ENCODE measurements at regions not wholly inside any gene's neighbourhood (a gene's known extent, or its start where the extent isn't known, plus 50 kb on each side); places are given as distances from the start of the nearest gene placed in this dataset.

- Histone ChIP-seq H3K27ac (no peak overlapping the region), H3K9me3 (no peaks in the 10 kb centered on the region), H3K4me3 (no peak overlapping the region), H3K27me3 (no peaks in the 10 kb centered on the region), H3K36me3 (no peaks in the 10 kb centered on the region), H3K4me1 (peaks cover 0 to 11% (median 0%) of the 10 kb centered on the region in 4 donors)
- no peak for DNase-seq
- TF ChIP-seq POLR2A (IDR thresholded peaks at IDR 0.05), result no peak
- no peak for TF ChIP-seq POLR2AphosphoS5 (IDR thresholded peaks at IDR 0.05)
- TF ChIP-seq EP300 (IDR thresholded peaks at IDR 0.05; ENCODE audit: low read depth), result no peak
- TF ChIP-seq CTCF (IDR thresholded peaks at IDR 0.05), result no peak
- WGBS, 2 donors (ENCODE audit: low coverage in 1 of 2), result 75 to 76% methylated on average over 7 of the region's 7 CpGs
- intact Hi-C loops (cut with DNase I; ENCODE audit: low total_unique reads) (no loop called here), in situ Hi-C loops (cut with MboI; ENCODE audit: low pct_ligation_motif_present in 1 of 4, low pct_unique_long_range_greater_than_20kb in 1 of 4, low sequenced_read_pairs in 3 of 4) (no loop called here)
Measured at GRCh38 chr9:88645172-88645878, 110.3 kb downstream of the NXNL2 start.

DNA sequence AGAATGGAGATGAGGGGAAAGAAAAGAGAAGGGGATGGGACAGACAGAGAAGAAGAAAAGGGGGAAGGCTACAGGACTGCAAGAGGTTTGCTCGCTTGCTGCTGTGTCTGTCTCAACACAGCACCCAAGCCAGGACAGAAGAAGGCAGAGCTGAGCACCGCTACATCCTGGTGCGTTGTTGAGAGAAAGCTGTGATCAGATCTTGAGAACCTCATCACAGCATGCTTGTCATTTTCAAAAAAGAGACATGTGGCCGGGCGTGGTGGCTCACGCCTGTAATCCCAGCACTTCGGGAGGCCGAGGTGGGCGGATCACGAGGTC is 110.9 kb downstream of the NXNL2 start:
- in situ Hi-C loops (cut with MboI; ENCODE audit: low pct_ligation_motif_present in 1 of 4, low pct_unique_long_range_greater_than_20kb in 1 of 4, low sequenced_read_pairs in 3 of 4), result no loop called here
- Histone ChIP-seq H3K27me3 (no peaks in the 10 kb centered on the region), H3K4me3 (no peak overlapping the region), H3K9me3 (no peaks in the 10 kb centered on the region), H3K27ac (no peak overlapping the region), H3K4me1 (peaks cover 0 to 11% (median 0%) of the 10 kb centered on the region in 4 donors), H3K36me3 (no peaks in the 10 kb centered on the region)
- intact Hi-C loops (cut with DNase I; ENCODE audit: low total_unique reads), result no loop called here
- TF ChIP-seq POLR2AphosphoS5 (IDR thresholded peaks at IDR 0.05), result no peak
- no peak for TF ChIP-seq POLR2A (IDR thresholded peaks at IDR 0.05)
- TF ChIP-seq EP300 (IDR thresholded peaks at IDR 0.05; ENCODE audit: low read depth), result no peak
- no peak for TF ChIP-seq CTCF (IDR thresholded peaks at IDR 0.05)
- no peak for DNase-seq
- WGBS, 2 donors (ENCODE audit: low coverage in 1 of 2), result 78 to 79% methylated on average over 2 to 10 of the region's 10 CpGs

GRCh38 chr9:88646539-88647300 is 111.7 kb downstream of the NXNL2 start:
- in situ Hi-C loops (cut with MboI; ENCODE audit: low pct_ligation_motif_present in 1 of 4, low pct_unique_long_range_greater_than_20kb in 1 of 4, low sequenced_read_pairs in 3 of 4), result no loop called here
- no peak for TF ChIP-seq POLR2A (IDR thresholded peaks at IDR 0.05)
- no peak for TF ChIP-seq POLR2AphosphoS5 (IDR thresholded peaks at IDR 0.05)
- no peak for TF ChIP-seq CTCF (IDR thresholded peaks at IDR 0.05)
- no peak for TF ChIP-seq EP300 (IDR thresholded peaks at IDR 0.05; ENCODE audit: low read depth)
- no peak for DNase-seq
- no peaks in the 10 kb centered on the region for H3K9me3 ChIP-seq
- H3K27me3 ChIP-seq, result no peaks in the 10 kb centered on the region
- no peak overlapping the region for H3K4me3 ChIP-seq
- intact Hi-C loops (cut with DNase I; ENCODE audit: low total_unique reads), result no loop called here
- WGBS, 2 donors (ENCODE audit: low coverage in 1 of 2), result 60 to 79% methylated on average over 3 to 8 of the region's 8 CpGs
- peaks cover 0 to 11% (median 0%) of the 10 kb centered on the region in 4 donors for H3K4me1 ChIP-seq
- no peaks in the 10 kb centered on the region for H3K36me3 ChIP-seq
- H3K27ac ChIP-seq, result no peak overlapping the region

- 64 to 94% methylated on average over 2 to 10 of the region's 10 CpGs for WGBS, 2 donors (ENCODE audit: low coverage in 1 of 2)
- Histone ChIP-seq H3K4me3 (no peak overlapping the region), H3K27me3 (no peaks in the 10 kb centered on the region), H3K9me3 (no peaks in the 10 kb centered on the region), H3K27ac (peak overlapping the region; percentile 33 to 59 (median 48)), H3K36me3 (no peaks in the 10 kb centered on the region), H3K4me1 (peaks cover 0 to 10% (median 0%) of the 10 kb centered on the region in 4 donors)
- in situ Hi-C loops (cut with MboI; ENCODE audit: low pct_ligation_motif_present in 1 of 4, low pct_unique_long_range_greater_than_20kb in 1 of 4, low sequenced_read_pairs in 3 of 4), result no loop called here
- intact Hi-C loops (cut with DNase I; ENCODE audit: low total_unique reads), result no loop called here
- TF ChIP-seq CTCF (IDR thresholded peaks at IDR 0.05) (no peak), POLR2A (IDR thresholded peaks at IDR 0.05) (no peak), POLR2AphosphoS5 (IDR thresholded peaks at IDR 0.05) (peak; percentile 36 to 56 (median 56)), EP300 (IDR thresholded peaks at IDR 0.05; ENCODE audit: low read depth) (no peak)
- DNase-seq, result peak; percentile 67
Measured at GRCh38 chr9:88651682-88652633, 117.0 kb downstream of the NXNL2 start.

Data from transverse colon (tissue), 4 donors.